OCI-LY7 (cell line): ENCODE measurements at regions not wholly inside any gene's neighbourhood (a gene's known extent, or its start where the extent isn't known, plus 50 kb on each side); places are given as distances from the start of the nearest gene placed in this dataset.

Experiments
- BruUV-seq: library from RNA; stranded (reverse); fragments of 400-500 nt; replicated peaks from 2 replicates; lab custom pipeline; 2021; lab: Mats Ljungman, UMichigan
- CTCF ChIA-PET: fragments of 300-600 bp; sonication (Branson Sonifier 250); formaldehyde crosslinking; loops from one replicate; lab custom pipeline; 2022; ENCODE audit warnings: antibody characterized with exemption; ENCODE audit not compliant: unreplicated experiment; lab: Charles Lee
- POLR2A ChIA-PET: fragments of 300-600 bp; sonication (Branson Sonifier 250); formaldehyde crosslinking; loops from one replicate; lab custom pipeline; 2022; ENCODE audit warnings: antibody characterized with exemption; lab: Charles Lee
- DNase-seq: peaks from one replicate; pipeline ENCODE4 v3.0.0-alpha.2; 2015; ENCODE audit warnings: low spot score
- H2AFZ ChIP-seq: fragments of 200-600 bp; sonication (generic), shearing (Covaris generic); 2 replicates; pipeline ENCODE4 v1.6.1; 2014; ENCODE audit warnings: mild to moderate bottlenecking, antibody characterized with exemption, low read length, moderate library complexity
- H3K27ac ChIP-seq: fragments of 200-600 bp; sonication (generic); 2 replicates; pipeline ENCODE4 v1.5.1; 2014; ENCODE audit warnings: mixed run types, low read depth, mild to moderate bottlenecking, moderate library complexity, low read length, inconsistent platforms; ENCODE audit not compliant: poor library complexity, severe bottlenecking
- H3K36me3 ChIP-seq: fragments of 200-600 bp; sonication (generic); 2 replicates; pipeline ENCODE4 v1.6.1; 2014; ENCODE audit warnings: mild to moderate bottlenecking, antibody characterized with exemption, low read length, moderate library complexity, mixed read lengths; ENCODE audit not compliant: insufficient read depth
- H3K4me1 ChIP-seq: fragments of 200-600 bp; sonication (generic); 2 replicates; pipeline ENCODE4 v1.5.1; 2014; ENCODE audit warnings: mild to moderate bottlenecking, low read length; ENCODE audit not compliant: insufficient read depth, poor library complexity, severe bottlenecking
- H3K4me2 ChIP-seq: fragments of 200-600 bp; sonication (generic); 2 replicates; pipeline ENCODE4 v1.6.1; 2014; ENCODE audit warnings: mild to moderate bottlenecking, low read length
- H3K4me3 ChIP-seq: fragments of 200-600 bp; sonication (generic); 2 replicates; pipeline ENCODE4 v1.5.1; 2014; ENCODE audit warnings: mild to moderate bottlenecking, low read depth, low read length; ENCODE audit not compliant: poor library complexity, severe bottlenecking
- H3K79me2 ChIP-seq: fragments of 200-600 bp; sonication (generic); 2 replicates; pipeline ENCODE4 v1.6.1; 2016; ENCODE audit warnings: low read depth, mild to moderate bottlenecking, low read length, moderate library complexity, mixed read lengths; ENCODE audit not compliant: insufficient read depth
- H3K9me2 ChIP-seq: fragments of 200-600 bp; sonication (generic); 2 replicates; pipeline ENCODE4 v1.6.1; 2016; ENCODE audit warnings: mild to moderate bottlenecking, low read length, mixed read lengths; ENCODE audit not compliant: insufficient read depth
- H3K9me3 ChIP-seq: fragments of 200-600 bp; sonication (generic); 2 replicates; pipeline ENCODE4 v1.6.1; 2014; ENCODE audit warnings: mild to moderate bottlenecking, mixed run types, low read length, mixed read lengths
- H4K20me1 ChIP-seq: fragments of 200-600 bp; sonication (generic); 2 replicates; pipeline ENCODE4 v1.6.1; 2014; ENCODE audit warnings: mild to moderate bottlenecking, antibody characterized with exemption, low read length, moderate library complexity, mixed read lengths; ENCODE audit not compliant: insufficient read depth
- EZH2phosphoT487 ChIP-seq: fragments of 200-600 bp; sonication (generic); IDR thresholded peaks from 2 replicates; pipeline ENCODE4 v1.6.1; 2018; ENCODE audit warnings: low read depth, borderline replicate concordance, mild to moderate bottlenecking, mixed run types, antibody characterized with exemption, low read length, moderate library complexity, mixed read lengths
- intact Hi-C: fragments of 100-400 bp; cut with micrococcal nuclease; formaldehyde crosslinking; loops from one replicate; pipeline ENCODE4 v1.10.0; 2022; ENCODE audit not compliant: unreplicated experiment
- TF ChIP-seq, protein P1 (sequence below): fragments of 200-600 bp; sonication (generic); conservative IDR thresholded peaks from 2 replicates; pipeline ENCODE4 v1.5.1; 2014; ENCODE audit warnings: mild to moderate bottlenecking, antibody characterized with exemption, low read length, moderate library complexity, mixed read lengths

DNA sequence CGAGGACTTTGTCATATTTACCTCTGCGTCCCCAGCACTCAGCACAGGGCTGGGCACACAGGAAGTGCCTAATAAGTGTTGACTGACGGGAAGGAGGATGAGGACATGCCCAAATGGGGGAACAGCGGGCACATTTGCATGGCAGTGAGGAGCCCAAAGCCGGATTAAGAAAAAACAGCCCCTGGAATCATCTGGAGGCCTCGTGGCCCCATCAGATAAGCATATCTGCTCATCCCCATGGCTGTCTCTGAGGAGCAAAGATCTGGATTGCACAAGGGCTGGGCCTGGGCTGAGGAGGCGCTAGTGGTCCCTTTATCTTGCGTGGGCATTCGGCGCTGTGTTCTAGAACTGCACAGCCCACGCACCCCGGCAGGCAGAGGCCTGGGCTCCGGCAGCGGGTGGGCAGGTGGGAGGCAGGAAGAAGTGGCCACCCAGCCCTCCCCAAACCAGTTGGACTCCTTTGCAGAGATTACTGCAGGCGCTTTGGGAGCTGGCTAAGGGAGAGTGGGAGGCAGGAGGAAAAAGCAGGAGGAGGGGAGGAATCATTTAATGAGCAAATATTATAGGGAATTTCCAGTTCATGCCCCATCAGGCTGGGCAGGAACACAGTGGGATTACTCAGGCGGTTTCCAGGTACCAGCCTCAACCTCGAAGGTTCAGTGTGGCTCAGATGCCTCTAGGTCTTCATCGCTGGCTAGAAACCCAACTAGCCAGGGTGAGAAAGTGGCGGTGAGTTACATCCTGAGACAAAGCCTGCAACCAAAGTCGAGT lies 108.1 kb downstream of the CEBPB start:
- H3K79me2 ChIP-seq: no peaks in the 10 kb centered on the region
- ChIA-PET CTCF (no interaction called here), POLR2A (no interaction called here)
- no peak overlapping the region for H2AFZ ChIP-seq
- no peaks in the 10 kb centered on the region for H3K36me3 ChIP-seq
- no peak overlapping the region for H3K27ac ChIP-seq
- no peak for DNase-seq
- H3K9me3 ChIP-seq: no peaks in the 10 kb centered on the region
- no peak for TF ChIP-seq EZH2phosphoT487
- TF ChIP-seq, protein P1, sequence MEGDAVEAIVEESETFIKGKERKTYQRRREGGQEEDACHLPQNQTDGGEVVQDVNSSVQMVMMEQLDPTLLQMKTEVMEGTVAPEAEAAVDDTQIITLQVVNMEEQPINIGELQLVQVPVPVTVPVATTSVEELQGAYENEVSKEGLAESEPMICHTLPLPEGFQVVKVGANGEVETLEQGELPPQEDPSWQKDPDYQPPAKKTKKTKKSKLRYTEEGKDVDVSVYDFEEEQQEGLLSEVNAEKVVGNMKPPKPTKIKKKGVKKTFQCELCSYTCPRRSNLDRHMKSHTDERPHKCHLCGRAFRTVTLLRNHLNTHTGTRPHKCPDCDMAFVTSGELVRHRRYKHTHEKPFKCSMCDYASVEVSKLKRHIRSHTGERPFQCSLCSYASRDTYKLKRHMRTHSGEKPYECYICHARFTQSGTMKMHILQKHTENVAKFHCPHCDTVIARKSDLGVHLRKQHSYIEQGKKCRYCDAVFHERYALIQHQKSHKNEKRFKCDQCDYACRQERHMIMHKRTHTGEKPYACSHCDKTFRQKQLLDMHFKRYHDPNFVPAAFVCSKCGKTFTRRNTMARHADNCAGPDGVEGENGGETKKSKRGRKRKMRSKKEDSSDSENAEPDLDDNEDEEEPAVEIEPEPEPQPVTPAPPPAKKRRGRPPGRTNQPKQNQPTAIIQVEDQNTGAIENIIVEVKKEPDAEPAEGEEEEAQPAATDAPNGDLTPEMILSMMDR: no peak
- no peak overlapping the region for H3K4me2 ChIP-seq
- no peak overlapping the region for H3K4me3 ChIP-seq
- H3K9me2 ChIP-seq: no peaks in the 10 kb centered on the region
- intact Hi-C loops: no loop called here
- BruUV-seq: no TSS peak
- H4K20me1 ChIP-seq: no peaks in the 10 kb centered on the region
- peaks cover 11% of the 10 kb centered on the region for H3K4me1 ChIP-seq

DNA sequence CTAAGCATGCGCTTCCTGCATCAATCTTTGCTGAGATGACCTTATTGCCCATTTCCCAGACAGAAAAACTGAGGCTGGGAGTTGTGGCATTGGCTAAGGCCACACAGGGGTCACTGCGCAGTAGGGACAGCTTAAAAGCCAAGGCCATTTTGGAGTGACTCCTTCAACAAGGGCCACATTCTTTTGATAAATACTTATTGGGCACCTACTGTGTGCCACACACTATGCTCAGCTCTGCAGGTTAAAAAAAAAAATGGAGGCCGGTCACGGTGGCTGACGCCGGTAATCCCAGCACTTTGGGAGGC lies 108.6 kb downstream of the CEBPB start:
- TF ChIP-seq EZH2phosphoT487: no peak
- TF ChIP-seq, protein P1: no peak
- Histone ChIP-seq H3K9me2 (no peaks in the 10 kb centered on the region), H3K4me1 (peaks cover 11% of the 10 kb centered on the region), H4K20me1 (no peaks in the 10 kb centered on the region), H3K4me2 (no peak overlapping the region), H3K27ac (no peak overlapping the region), H3K79me2 (no peaks in the 10 kb centered on the region), H3K4me3 (no peak overlapping the region), H2AFZ (no peak overlapping the region), H3K36me3 (no peaks in the 10 kb centered on the region), H3K9me3 (no peaks in the 10 kb centered on the region)
- DNase-seq: no peak
- BruUV-seq: no TSS peak
- intact Hi-C loops: no loop called here
- ChIA-PET POLR2A (no interaction called here), CTCF (no interaction called here)

DNA sequence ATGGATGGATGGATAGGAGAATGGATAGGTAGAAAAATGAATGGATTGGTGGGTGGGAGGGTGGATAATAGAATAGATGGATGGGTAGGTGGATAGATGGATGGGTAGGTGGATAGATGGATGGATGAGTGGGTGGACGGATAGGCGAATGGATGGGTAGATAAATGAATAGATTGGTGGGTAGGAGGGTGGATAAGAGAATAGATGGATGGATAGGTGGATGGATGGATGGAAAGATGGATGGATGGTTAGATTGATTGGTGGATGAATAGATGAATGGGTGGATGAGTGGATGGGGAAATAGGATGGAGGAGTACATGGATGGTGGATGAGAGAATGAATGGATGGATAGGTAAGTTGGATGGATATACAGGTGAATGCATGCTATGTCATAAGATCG lies 110.5 kb downstream of the CEBPB start:
- TF ChIP-seq EZH2phosphoT487: no peak
- TF ChIP-seq, protein P1: no peak
- DNase-seq: no peak

More for the DNA sequence above, 110.5 kb downstream of the CEBPB start:
- H3K4me2 ChIP-seq: no peak overlapping the region
- no peaks in the 10 kb centered on the region for H3K79me2 ChIP-seq
- H3K4me3 ChIP-seq: no peak overlapping the region
- ChIA-PET CTCF (no interaction called here), POLR2A (no interaction called here)
- no peak overlapping the region for H3K27ac ChIP-seq
- peaks cover 11% of the 10 kb centered on the region for H3K4me1 ChIP-seq
- no peaks in the 10 kb centered on the region for H3K36me3 ChIP-seq
- BruUV-seq: no TSS peak
- intact Hi-C loops: no loop called here
- no peaks in the 10 kb centered on the region for H3K9me3 ChIP-seq
- no peak overlapping the region for H2AFZ ChIP-seq
- no peaks in the 10 kb centered on the region for H3K9me2 ChIP-seq
- no peaks in the 10 kb centered on the region for H4K20me1 ChIP-seq
